ENCODE measurements at regions not wholly inside any gene's neighbourhood (a gene's known extent, or its start where the extent isn't known, plus 50 kb on each side); places are given as distances from the start of the nearest gene placed in this dataset.

DNA sequence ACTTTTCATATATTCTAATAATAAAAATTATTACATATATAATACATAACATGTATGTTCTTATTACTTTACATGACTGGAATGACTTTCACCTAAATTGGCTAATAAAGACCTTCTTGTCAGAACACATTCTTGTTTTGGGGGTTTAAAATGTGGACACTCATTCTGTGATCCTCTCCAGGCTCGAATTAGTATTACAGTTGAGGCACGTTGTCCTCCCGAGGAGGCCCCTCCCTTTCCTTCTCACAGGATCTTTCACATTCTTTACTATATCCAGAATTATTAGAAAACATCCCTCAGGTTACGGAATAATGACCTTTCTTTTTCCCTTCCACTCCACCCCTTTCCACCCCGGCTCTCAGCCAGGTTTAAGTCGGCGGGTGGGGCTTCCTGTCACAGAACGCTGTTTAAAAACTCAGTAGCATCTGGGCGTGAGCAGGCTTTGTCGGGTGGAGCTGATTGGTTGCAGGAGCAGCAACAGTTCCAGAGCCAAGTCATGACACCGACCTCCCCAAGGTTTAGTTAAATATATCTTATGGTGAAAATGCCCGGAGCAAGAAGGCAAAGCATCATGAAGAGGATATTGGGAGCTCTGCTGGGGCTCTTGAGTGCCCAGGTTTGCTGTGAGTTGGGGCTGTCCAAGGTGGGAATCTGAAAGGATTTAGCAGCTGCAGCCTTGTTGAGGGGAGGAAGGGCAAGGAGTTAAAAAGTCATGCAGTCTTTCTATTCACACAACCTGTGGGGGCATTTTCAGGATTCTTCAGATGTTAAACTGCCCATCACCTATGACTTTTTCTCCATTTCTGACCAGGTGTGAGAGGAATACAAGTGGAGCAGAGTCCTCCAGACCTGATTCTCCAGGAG lies 396.7 kb upstream of the OR4E1 start:
- no peak overlapping the region for H3K27ac ChIP-seq (ENCODE audit: low read length)
- H3K9me3 ChIP-seq (ENCODE audit: control insufficient read depth, insufficient read depth, low read depth, low read length) = no peaks in the 10 kb centered on the region
- DNase-seq (ENCODE audit: low read depth, low spot score) = no peak
- no peaks in the 10 kb centered on the region for H3K36me3 ChIP-seq (ENCODE audit: control insufficient read depth, insufficient read depth, low read length)
- 0 out of 2 replicates have a peak, but pooled peaks cover 3% of the 10 kb centered on the region for H3K27me3 ChIP-seq (ENCODE audit: control insufficient read depth, insufficient read depth, low read length)
- POLR2A ChIA-PET = no interaction called here
- in situ Hi-C loops (cut with HindIII; ENCODE audit: low pct_unique_long_range_greater_than_20kb, low sequenced_read_pairs) (no loop called here), intact Hi-C loops (cut with micrococcal nuclease; ENCODE audit: unreplicated experiment) (no loop called here)
- TF ChIP-seq, protein P1, sequence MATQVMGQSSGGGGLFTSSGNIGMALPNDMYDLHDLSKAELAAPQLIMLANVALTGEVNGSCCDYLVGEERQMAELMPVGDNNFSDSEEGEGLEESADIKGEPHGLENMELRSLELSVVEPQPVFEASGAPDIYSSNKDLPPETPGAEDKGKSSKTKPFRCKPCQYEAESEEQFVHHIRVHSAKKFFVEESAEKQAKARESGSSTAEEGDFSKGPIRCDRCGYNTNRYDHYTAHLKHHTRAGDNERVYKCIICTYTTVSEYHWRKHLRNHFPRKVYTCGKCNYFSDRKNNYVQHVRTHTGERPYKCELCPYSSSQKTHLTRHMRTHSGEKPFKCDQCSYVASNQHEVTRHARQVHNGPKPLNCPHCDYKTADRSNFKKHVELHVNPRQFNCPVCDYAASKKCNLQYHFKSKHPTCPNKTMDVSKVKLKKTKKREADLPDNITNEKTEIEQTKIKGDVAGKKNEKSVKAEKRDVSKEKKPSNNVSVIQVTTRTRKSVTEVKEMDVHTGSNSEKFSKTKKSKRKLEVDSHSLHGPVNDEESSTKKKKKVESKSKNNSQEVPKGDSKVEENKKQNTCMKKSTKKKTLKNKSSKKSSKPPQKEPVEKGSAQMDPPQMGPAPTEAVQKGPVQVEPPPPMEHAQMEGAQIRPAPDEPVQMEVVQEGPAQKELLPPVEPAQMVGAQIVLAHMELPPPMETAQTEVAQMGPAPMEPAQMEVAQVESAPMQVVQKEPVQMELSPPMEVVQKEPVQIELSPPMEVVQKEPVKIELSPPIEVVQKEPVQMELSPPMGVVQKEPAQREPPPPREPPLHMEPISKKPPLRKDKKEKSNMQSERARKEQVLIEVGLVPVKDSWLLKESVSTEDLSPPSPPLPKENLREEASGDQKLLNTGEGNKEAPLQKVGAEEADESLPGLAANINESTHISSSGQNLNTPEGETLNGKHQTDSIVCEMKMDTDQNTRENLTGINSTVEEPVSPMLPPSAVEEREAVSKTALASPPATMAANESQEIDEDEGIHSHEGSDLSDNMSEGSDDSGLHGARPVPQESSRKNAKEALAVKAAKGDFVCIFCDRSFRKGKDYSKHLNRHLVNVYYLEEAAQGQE (IDR thresholded peaks at IDR 0.05; ENCODE audit: insufficient read depth in 1 of 2, low read depth in 2 of 2, low read length in 1 of 2) = no peak
- TF ChIP-seq POLR2AphosphoS5 (IDR thresholded peaks at IDR 0.05; ENCODE audit: low read depth, low read length) = no peak
- no peak for TF ChIP-seq TCF7L2 (IDR thresholded peaks at IDR 0.05; ENCODE audit: low read depth, low read length)
- TF ChIP-seq, protein P2, sequence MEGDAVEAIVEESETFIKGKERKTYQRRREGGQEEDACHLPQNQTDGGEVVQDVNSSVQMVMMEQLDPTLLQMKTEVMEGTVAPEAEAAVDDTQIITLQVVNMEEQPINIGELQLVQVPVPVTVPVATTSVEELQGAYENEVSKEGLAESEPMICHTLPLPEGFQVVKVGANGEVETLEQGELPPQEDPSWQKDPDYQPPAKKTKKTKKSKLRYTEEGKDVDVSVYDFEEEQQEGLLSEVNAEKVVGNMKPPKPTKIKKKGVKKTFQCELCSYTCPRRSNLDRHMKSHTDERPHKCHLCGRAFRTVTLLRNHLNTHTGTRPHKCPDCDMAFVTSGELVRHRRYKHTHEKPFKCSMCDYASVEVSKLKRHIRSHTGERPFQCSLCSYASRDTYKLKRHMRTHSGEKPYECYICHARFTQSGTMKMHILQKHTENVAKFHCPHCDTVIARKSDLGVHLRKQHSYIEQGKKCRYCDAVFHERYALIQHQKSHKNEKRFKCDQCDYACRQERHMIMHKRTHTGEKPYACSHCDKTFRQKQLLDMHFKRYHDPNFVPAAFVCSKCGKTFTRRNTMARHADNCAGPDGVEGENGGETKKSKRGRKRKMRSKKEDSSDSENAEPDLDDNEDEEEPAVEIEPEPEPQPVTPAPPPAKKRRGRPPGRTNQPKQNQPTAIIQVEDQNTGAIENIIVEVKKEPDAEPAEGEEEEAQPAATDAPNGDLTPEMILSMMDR (IDR thresholded peaks at IDR 0.05) = no peak
- no peak for TF ChIP-seq SIN3A (IDR thresholded peaks at IDR 0.05; ENCODE audit: borderline replicate concordance, insufficient read depth, low read depth, low read length)
- no peak for ATAC-seq
- H3K4me3 ChIP-seq (ENCODE audit: low read depth in 2 of 2, low read length in 2 of 2) = no peak overlapping the region
- H3K4me1 ChIP-seq (ENCODE audit: control insufficient read depth, insufficient read depth, low read length) = no peaks in the 10 kb centered on the region
- no TSS peak for BruUV-seq (replicated peaks)
- CTCF ChIA-PET = interaction anchor here (1.0 kb wide), 1 partner anchor 61 kb away, joined by 4 read pairs; no protein-coding TSS in a partner anchor

DNA sequence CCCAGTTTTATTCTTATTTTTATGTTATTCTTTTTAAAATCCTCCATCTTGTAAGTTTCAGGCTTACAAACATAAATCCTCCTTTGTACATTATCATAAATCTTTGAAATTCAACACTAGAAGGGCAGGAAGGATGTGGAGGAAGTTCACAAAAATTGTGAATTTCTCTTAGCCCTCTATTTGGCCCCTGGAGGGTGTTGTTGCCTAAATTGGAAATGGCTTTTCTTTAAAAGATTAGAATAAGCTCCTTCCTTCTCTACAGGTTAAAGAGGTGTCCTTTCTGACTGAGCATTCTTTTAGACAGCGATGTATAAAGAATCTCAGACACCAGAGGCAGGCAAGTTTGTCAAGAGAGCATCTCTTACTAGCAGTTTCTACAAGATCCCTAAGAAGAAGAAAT lies 391.7 kb upstream of the OR4E1 start:
- ATAC-seq = no peak
- CTCF ChIA-PET = no interaction called here

More for the DNA sequence above, 391.7 kb upstream of the OR4E1 start:
- no peak for DNase-seq (ENCODE audit: low read depth, low spot score)
- no TSS peak for BruUV-seq (replicated peaks)
- Histone ChIP-seq H3K36me3 (ENCODE audit: control insufficient read depth, insufficient read depth, low read length) (no peaks in the 10 kb centered on the region), H3K4me3 (ENCODE audit: low read depth in 2 of 2, low read length in 2 of 2) (no peak overlapping the region), H3K27me3 (ENCODE audit: control insufficient read depth, insufficient read depth, low read length) (0 out of 2 replicates have a peak, but pooled peaks cover 3% of the 10 kb centered on the region), H3K9me3 (ENCODE audit: control insufficient read depth, insufficient read depth, low read depth, low read length) (no peaks in the 10 kb centered on the region), H3K4me1 (ENCODE audit: control insufficient read depth, insufficient read depth, low read length) (no peaks in the 10 kb centered on the region), H3K27ac (ENCODE audit: low read length) (no peak overlapping the region)
- POLR2A ChIA-PET = no interaction called here
- intact Hi-C loops (cut with micrococcal nuclease; ENCODE audit: unreplicated experiment) (no loop called here), in situ Hi-C loops (cut with HindIII; ENCODE audit: low pct_unique_long_range_greater_than_20kb, low sequenced_read_pairs) (no loop called here)
- TF ChIP-seq, protein P1 (IDR thresholded peaks at IDR 0.05; ENCODE audit: insufficient read depth in 1 of 2, low read depth in 2 of 2, low read length in 1 of 2) = no peak
- no peak for TF ChIP-seq SIN3A (IDR thresholded peaks at IDR 0.05; ENCODE audit: borderline replicate concordance, insufficient read depth, low read depth, low read length)
- TF ChIP-seq, protein P2 (IDR thresholded peaks at IDR 0.05) = no peak
- TF ChIP-seq POLR2AphosphoS5 (IDR thresholded peaks at IDR 0.05; ENCODE audit: low read depth, low read length) = no peak
- no peak for TF ChIP-seq TCF7L2 (IDR thresholded peaks at IDR 0.05; ENCODE audit: low read depth, low read length)
